Ureter (tissue), 1 donor: ENCODE measurements at regions not wholly inside any gene's neighbourhood (a gene's known extent, or its start where the extent isn't known, plus 50 kb on each side); places are given as distances from the start of the nearest gene placed in this dataset.
"Not testable (repeated sequence)": the region's sequence is repeated elsewhere in the genome, so short reads cannot be mapped to it uniquely, and the experiment has no call there.

Experiments used
- DNase-seq: peaks from one replicate; pipeline ENCODE4 v3.0.0-alpha.2; 2020; ENCODE audit warnings: low spot score
- donor health status: DM: yes; HTN: yes; CAD: no.

GRCh38 chr22:11352287-11352686 lies 4175.7 kb upstream of the OR11H1 start:
- not testable (repeated sequence) for DNase-seq

- DNase-seq: no peak
Measured at GRCh38 chr22:11360632-11361031, 4167.4 kb upstream of the OR11H1 start.

- DNase-seq: not testable (repeated sequence)
Measured at GRCh38 chr22:11361496-11361895, 4166.5 kb upstream of the OR11H1 start.

GRCh38 chr22:11369612-11370307 lies 4158.2 kb upstream of the OR11H1 start:
- not testable (repeated sequence) for DNase-seq

- not testable (repeated sequence) for DNase-seq
Measured at GRCh38 chr22:11370311-11370710, 4157.7 kb upstream of the OR11H1 start.
